Neural progenitor cell (in vitro differentiated cells): ENCODE measurements at regions not wholly inside any gene's neighbourhood (a gene's known extent, or its start where the extent isn't known, plus 50 kb on each side); places are given as distances from the start of the nearest gene placed in this dataset.

ENCODE experiments used
- DNase-seq: peaks from one replicate; pipeline ENCODE4 v3.0.0-alpha.2; 2016; ENCODE audit warnings: low spot score
- H2AFZ ChIP-seq: fragments of 200-600 bp; sonication (generic); replicated peaks from 2 replicates; pipeline ENCODE4 v1.6.1; 2016; ENCODE audit warnings: antibody characterized with exemption
- H3F3A ChIP-seq: fragments of 200-600 bp; sonication (generic); 2 replicates; pipeline ENCODE4 v1.6.1; 2016; ENCODE audit warnings: antibody characterized with exemption, low read depth
- H3K27ac ChIP-seq: fragments of 200-600 bp; sonication (generic); 2 replicates; pipeline ENCODE4 v1.5.1; 2016; ENCODE audit warnings: mild to moderate bottlenecking
- H3K27me3 ChIP-seq: fragments of 200-600 bp; sonication (generic); 2 replicates; pipeline ENCODE4 v1.6.1; 2016; ENCODE audit warnings: mild to moderate bottlenecking, moderate library complexity
- H3K36me3 ChIP-seq: fragments of 200-600 bp; sonication (generic); 2 replicates; pipeline ENCODE4 v1.5.1; 2016
- H3K4me1 ChIP-seq: fragments of 200-600 bp; sonication (generic); 2 replicates; pipeline ENCODE4 v1.6.1; 2016; ENCODE audit warnings: mixed run types
- H3K4me2 ChIP-seq: fragments of 200-600 bp; sonication (generic); 2 replicates; pipeline ENCODE4 v1.6.1; 2016
- H3K4me3 ChIP-seq: fragments of 200-600 bp; sonication (generic); 2 replicates; pipeline ENCODE4 v1.5.1; 2016
- H3K79me2 ChIP-seq: fragments of 200-600 bp; sonication (generic); 2 replicates; pipeline ENCODE4 v1.6.1; 2016; ENCODE audit warnings: low read depth
- H3K9ac ChIP-seq: fragments of 200-600 bp; sonication (generic); 2 replicates; pipeline ENCODE4 v1.6.1; 2016
- H3K9me3 ChIP-seq: fragments of 200-600 bp; sonication (generic); 2 replicates; pipeline ENCODE4 v1.5.1; 2016; ENCODE audit warnings: low read depth
- H4K20me1 ChIP-seq: fragments of 200-600 bp; sonication (generic); 2 replicates; pipeline ENCODE4 v1.6.1; 2016; ENCODE audit warnings: low read depth
- H3K27ac Mint-ChIP-seq: 3 replicates; pipeline ENCODE4 v1.8.0; 2021; ENCODE audit warnings: mixed read lengths
- H3K27me3 Mint-ChIP-seq: 2 replicates; pipeline ENCODE4 v1.8.0; 2022; ENCODE audit warnings: low read depth, mild to moderate bottlenecking, inconsistent platforms, moderate library complexity, mixed read lengths; ENCODE audit not compliant: insufficient read depth
- H3K36me3 Mint-ChIP-seq: 3 replicates; pipeline ENCODE4 v1.8.0; 2021; ENCODE audit warnings: mixed read lengths
- H3K4me1 Mint-ChIP-seq: 3 replicates; pipeline ENCODE4 v1.8.0; 2021; ENCODE audit warnings: mixed read lengths
- H3K4me3 Mint-ChIP-seq: 3 replicates; pipeline ENCODE4 v1.8.0; 2021; ENCODE audit warnings: mild to moderate bottlenecking, moderate library complexity, mixed read lengths
- H3K9me3 Mint-ChIP-seq: 3 replicates; pipeline ENCODE4 v1.8.0; 2020; ENCODE audit warnings: mixed read lengths
- CTCF ChIP-seq: fragments of 200-600 bp; sonication (generic); IDR thresholded peaks from 2 replicates; pipeline ENCODE4 v1.5.1; 2017; ENCODE audit warnings: antibody characterized with exemption, mild to moderate bottlenecking
- EZH2 ChIP-seq: fragments of 200-600 bp; sonication (generic); IDR thresholded peaks from 2 replicates; pipeline ENCODE4 v1.6.1; 2017; ENCODE audit warnings: antibody characterized with exemption, mild to moderate bottlenecking, moderate library complexity
- EZH2phosphoT487 ChIP-seq: fragments of 200-600 bp; sonication (generic); IDR thresholded peaks from 2 replicates; pipeline ENCODE4 v1.6.1; 2017; ENCODE audit warnings: antibody characterized with exemption

DNA sequence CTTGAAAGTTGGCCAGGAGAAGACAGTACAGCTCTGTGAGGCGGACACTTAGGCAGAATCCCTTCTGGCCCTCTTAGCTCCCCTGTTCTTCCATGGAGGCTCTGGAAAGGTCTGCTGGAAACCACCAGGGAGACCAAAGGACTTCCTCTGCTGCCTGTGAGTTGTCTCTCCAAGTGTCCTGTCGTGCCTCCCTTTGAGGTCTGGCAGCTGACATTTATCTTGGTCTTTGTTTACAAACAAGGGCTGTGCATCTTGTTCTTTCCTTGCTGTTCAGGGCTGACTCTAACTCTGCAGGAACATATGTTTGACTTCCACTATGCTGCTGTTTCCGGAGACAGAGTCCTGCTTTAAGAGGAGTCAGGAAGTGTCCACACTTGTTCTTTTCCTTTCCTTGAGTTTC lies 159.9 kb upstream of the FRMD6 start:
- no peak for DNase-seq
- Histone ChIP-seq H4K20me1 (no peaks in the 10 kb centered on the region), H3K79me2 (no peaks in the 10 kb centered on the region), H3K27me3 (no peaks in the 10 kb centered on the region), H2AFZ (no peak overlapping the region), H3K27ac (no peak overlapping the region), H3K4me1 (no peaks in the 10 kb centered on the region), H3K4me3 (no peak overlapping the region), H3F3A (no peaks in the 10 kb centered on the region), H3K36me3 (no peaks in the 10 kb centered on the region), H3K9ac (no peak overlapping the region), H3K4me2 (no peak overlapping the region), H3K9me3 (no peaks in the 10 kb centered on the region)
- no peak for TF ChIP-seq EZH2
- Mint-ChIP-seq H3K4me1 (no peaks in the 10 kb centered on the region), H3K27ac (no peak overlapping the region), H3K4me3 (no peak overlapping the region), H3K36me3 (no peaks in the 10 kb centered on the region), H3K9me3 (peaks cover 2% of the 10 kb centered on the region), H3K27me3 (peaks cover 4% of the 10 kb centered on the region)

DNA sequence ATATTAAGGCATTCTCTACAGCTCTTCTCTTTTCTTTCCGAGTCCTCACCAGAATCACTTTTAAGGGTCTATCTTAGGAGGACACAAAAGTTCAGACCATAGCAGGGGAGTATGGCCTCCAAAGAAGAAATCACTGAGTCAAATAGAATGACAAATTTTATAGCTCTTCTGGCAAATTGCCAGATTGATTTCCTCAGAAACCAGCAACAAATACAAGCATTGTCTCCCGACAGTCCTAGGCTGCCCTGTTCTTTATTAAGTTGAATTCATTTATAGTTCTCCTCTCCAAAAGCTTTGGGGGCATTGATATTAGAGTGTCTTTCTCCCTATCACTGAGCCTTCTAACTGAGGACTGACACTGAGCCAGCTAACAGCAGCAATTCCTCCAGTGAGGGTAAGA lies 156.4 kb upstream of the FRMD6 start:
- Mint-ChIP-seq H3K36me3 (no peaks in the 10 kb centered on the region), H3K4me1 (no peaks in the 10 kb centered on the region), H3K27me3 (peaks cover 6% of the 10 kb centered on the region), H3K9me3 (peaks cover 6% of the 10 kb centered on the region), H3K4me3 (no peak overlapping the region), H3K27ac (no peak overlapping the region)
- Histone ChIP-seq H3K4me3 (no peak overlapping the region), H3K79me2 (no peaks in the 10 kb centered on the region), H3K27me3 (no peaks in the 10 kb centered on the region), H3K9me3 (no peaks in the 10 kb centered on the region), H4K20me1 (no peaks in the 10 kb centered on the region), H3K9ac (no peak overlapping the region), H2AFZ (no peak overlapping the region), H3K4me1 (no peaks in the 10 kb centered on the region), H3K36me3 (no peaks in the 10 kb centered on the region), H3K4me2 (no peak overlapping the region), H3K27ac (no peak overlapping the region), H3F3A (no peaks in the 10 kb centered on the region)
- no peak for DNase-seq
- TF ChIP-seq CTCF (no peak), EZH2 (no peak), EZH2phosphoT487 (no peak)

GRCh38 chr14:51498411-51499227 lies 153.1 kb upstream of the FRMD6 start:
- Histone ChIP-seq H3K4me2 (no peak overlapping the region), H3K27ac (no peak overlapping the region), H3K9me3 (no peaks in the 10 kb centered on the region), H3K27me3 (no peaks in the 10 kb centered on the region), H4K20me1 (no peaks in the 10 kb centered on the region), H3F3A (no peaks in the 10 kb centered on the region), H3K36me3 (no peaks in the 10 kb centered on the region), H3K4me1 (no peaks in the 10 kb centered on the region), H2AFZ (no peak overlapping the region), H3K79me2 (no peaks in the 10 kb centered on the region), H3K9ac (no peak overlapping the region), H3K4me3 (no peak overlapping the region)
- no peak overlapping the region for H3K4me3 Mint-ChIP-seq
- H3K27ac Mint-ChIP-seq: no peak overlapping the region
- no peaks in the 10 kb centered on the region for H3K36me3 Mint-ChIP-seq
- no peaks in the 10 kb centered on the region for H3K4me1 Mint-ChIP-seq
- no peak for TF ChIP-seq CTCF
- no peak for TF ChIP-seq EZH2phosphoT487
- no peak for TF ChIP-seq EZH2
- peaks cover 5% of the 10 kb centered on the region for H3K27me3 Mint-ChIP-seq
- H3K9me3 Mint-ChIP-seq: peaks cover 19% of the 10 kb centered on the region
- DNase-seq: no peak

GRCh38 chr14:51500776-51501175 lies 150.9 kb upstream of the FRMD6 start:
- Histone ChIP-seq H3K27me3 (no peaks in the 10 kb centered on the region), H3F3A (no peaks in the 10 kb centered on the region), H2AFZ (no peak overlapping the region), H3K79me2 (no peaks in the 10 kb centered on the region), H3K9ac (no peak overlapping the region), H3K27ac (no peak overlapping the region), H3K9me3 (no peaks in the 10 kb centered on the region), H3K36me3 (no peaks in the 10 kb centered on the region), H3K4me1 (no peaks in the 10 kb centered on the region), H3K4me3 (no peak overlapping the region), H3K4me2 (no peak overlapping the region), H4K20me1 (no peaks in the 10 kb centered on the region)
- peaks cover 20% of the 10 kb centered on the region for H3K9me3 Mint-ChIP-seq
- H3K4me3 Mint-ChIP-seq: no peak overlapping the region
- no peaks in the 10 kb centered on the region for H3K36me3 Mint-ChIP-seq
- DNase-seq: no peak
- no peak overlapping the region for H3K27ac Mint-ChIP-seq
- H3K4me1 Mint-ChIP-seq: no peaks in the 10 kb centered on the region
- peaks cover 5% of the 10 kb centered on the region for H3K27me3 Mint-ChIP-seq
- no peak for TF ChIP-seq CTCF
- TF ChIP-seq EZH2phosphoT487: no peak
